ENCODE measurements at regions not wholly inside any gene's neighbourhood (a gene's known extent, or its start where the extent isn't known, plus 50 kb on each side); places are given as distances from the start of the nearest gene placed in this dataset.

- TF ChIP-seq ZNF292 (CRISPR knock-in tag; IDR thresholded peaks at IDR 0.05; ENCODE audit: borderline replicate concordance, low read depth) (no peak), MNT (IDR thresholded peaks at IDR 0.05) (no peak), HDAC6 (IDR thresholded peaks at IDR 0.05; ENCODE audit: low read depth, low read length) (no peak), TFAP4 (IDR thresholded peaks at IDR 0.05; ENCODE audit: borderline replicate concordance, low read depth) (no peak), ZNF143 (CRISPR knock-in tag; IDR thresholded peaks at IDR 0.05) (0 out of 2 replicates have a peak, but pooled peaks have one; percentile 1), ZNF329 (CRISPR knock-in tag; IDR thresholded peaks at IDR 0.05; ENCODE audit: low read depth) (peak; percentile 17; the same call in 1 of the 2 replicates), MYC (CRISPR knock-in tag; IDR thresholded peaks at IDR 0.05; ENCODE audit: borderline replicate concordance) (peak; percentile 41; the same call in 1 of the 2 replicates), CTCF (CRISPR knock-in tag; IDR thresholded peaks at IDR 0.05) (no peak), ZHX2 (IDR thresholded peaks at IDR 0.05; ENCODE audit: low read depth) (no peak), ZHX2 (CRISPR knock-in tag; IDR thresholded peaks at IDR 0.05; ENCODE audit: borderline replicate concordance) (no peak), HOXA9 (CRISPR knock-in tag; IDR thresholded peaks at IDR 0.05; ENCODE audit: borderline replicate concordance) (0 out of 2 replicates have a peak, but pooled peaks have one; percentile 12), REST (IDR thresholded peaks at IDR 0.05; ENCODE audit: borderline replicate concordance in 1 of 2, low read depth in 1 of 2, low read length in 2 of 2) (no peak)
Observed at GRCh38 chr1:234958066-234958705, 170.5 kb downstream of the TOMM20 start (continued).
